SK-N-SH (cell line): ENCODE measurements at regions not wholly inside any gene's neighbourhood (a gene's known extent, or its start where the extent isn't known, plus 50 kb on each side); places are given as distances from the start of the nearest gene placed in this dataset.

Experiments
- CTCF ChIP-seq: fragments of 200-600 bp; sonication (generic); IDR thresholded peaks from 2 replicates; pipeline ENCODE4 v1.6.1; 2017; ENCODE audit warnings: antibody characterized with exemption, mild to moderate bottlenecking, moderate library complexity
- FOXJ3 ChIP-seq: sonication (generic); formaldehyde crosslinking; IDR thresholded peaks from 2 replicates; pipeline ENCODE4 v1.5.1; 2020; ENCODE audit warnings: mild to moderate bottlenecking, missing genetic modification reagents
- JUND ChIP-seq: IDR thresholded peaks from 2 replicates; pipeline ENCODE4 v1.4.0; 2012
- NFIC ChIP-seq: IDR thresholded peaks from 2 replicates; pipeline ENCODE4 v1.4.0; 2012; ENCODE audit warnings: borderline replicate concordance
- POLR2AphosphoS5 ChIP-seq: IDR thresholded peaks from 2 replicates; pipeline ENCODE4 v1.6.1; 2012; ENCODE audit warnings: low read depth, low read length
- TAF1 ChIP-seq: IDR thresholded peaks from 2 replicates; pipeline ENCODE4 v1.6.1; 2012; ENCODE audit warnings: low read depth, mild to moderate bottlenecking, low read length, moderate library complexity, borderline replicate concordance
- TCF12 ChIP-seq: IDR thresholded peaks from 2 replicates; pipeline ENCODE4 v1.4.0; 2012
- TEAD4 ChIP-seq: IDR thresholded peaks from 2 replicates; pipeline ENCODE4 v1.4.0; 2012; ENCODE audit warnings: mild to moderate bottlenecking, borderline replicate concordance; ENCODE audit not compliant: insufficient read depth
- ZBTB33 ChIP-seq: IDR thresholded peaks from 2 replicates; pipeline ENCODE4 v1.4.0; 2012; ENCODE audit warnings: low read depth, borderline replicate concordance

GRCh38 chr17:79468183-79468944 is 142.5 kb downstream of the RBFOX3 start:
- no peak for TF ChIP-seq CTCF
- TF ChIP-seq NFIC: no peak
- no peak for TF ChIP-seq FOXJ3 (CRISPR knock-in tag)
- TF ChIP-seq JUND: no peak
- TF ChIP-seq TAF1: no peak
- no peak for TF ChIP-seq ZBTB33
- no peak for TF ChIP-seq TEAD4
- no peak for TF ChIP-seq POLR2AphosphoS5
- no peak for TF ChIP-seq TCF12
